NCI-H1048 (cell line): ENCODE measurements at regions not wholly inside any gene's neighbourhood (a gene's known extent, or its start where the extent isn't known, plus 50 kb on each side); places are given as distances from the start of the nearest gene placed in this dataset.

Experiments used
- DNase-seq: peaks from one replicate; lab custom pipeline; 2025; lab: John Stamatoyannopoulos, UW

GRCh38 chr5:39605145-39605544 is 180.4 kb upstream of the DAB2 start:
- no peak for DNase-seq

GRCh38 chr5:39604491-39604890 is 179.7 kb upstream of the DAB2 start:
- no peak for DNase-seq

GRCh38 chr5:39599721-39600431 is 175.1 kb upstream of the DAB2 start:
- no peak for DNase-seq

GRCh38 chr5:39598661-39599248 is 174.0 kb upstream of the DAB2 start:
- DNase-seq, result no peak

GRCh38 chr5:39588179-39588578 is 163.4 kb upstream of the DAB2 start:
- no peak for DNase-seq

- DNase-seq, result no peak
Measured at GRCh38 chr5:39587675-39588074, 162.9 kb upstream of the DAB2 start.

- DNase-seq, result no peak
Measured at GRCh38 chr5:39586185-39586584, 161.4 kb upstream of the DAB2 start.

- DNase-seq, result no peak
Measured at GRCh38 chr5:39584927-39585326, 160.1 kb upstream of the DAB2 start.

GRCh38 chr5:39580702-39581453 is 156.1 kb upstream of the DAB2 start:
- DNase-seq, result no peak

- no peak for DNase-seq
Measured at GRCh38 chr5:39579750-39580149, 155.0 kb upstream of the DAB2 start.

- no peak for DNase-seq
Measured at GRCh38 chr5:39578887-39579497, 154.2 kb upstream of the DAB2 start.

- DNase-seq, result no peak
Measured at GRCh38 chr5:39577529-39577928, 152.7 kb upstream of the DAB2 start.

GRCh38 chr5:39570403-39571027 is 145.7 kb upstream of the DAB2 start:
- no peak for DNase-seq

GRCh38 chr5:39569857-39570256 is 145.1 kb upstream of the DAB2 start:
- no peak for DNase-seq

GRCh38 chr5:39566891-39567290 is 142.1 kb upstream of the DAB2 start:
- DNase-seq, result no peak

GRCh38 chr5:39566029-39566428 is 141.2 kb upstream of the DAB2 start:
- no peak for DNase-seq

- DNase-seq, result no peak
Measured at GRCh38 chr5:39561421-39561820, 136.6 kb upstream of the DAB2 start.

GRCh38 chr5:39560726-39561125 is 135.9 kb upstream of the DAB2 start:
- DNase-seq, result no peak

- no peak for DNase-seq
Measured at GRCh38 chr5:39559923-39560322, 135.1 kb upstream of the DAB2 start.

GRCh38 chr5:39558541-39558940 is 133.8 kb upstream of the DAB2 start:
- no peak for DNase-seq

GRCh38 chr5:39555788-39556187 is 131.0 kb upstream of the DAB2 start:
- no peak for DNase-seq

GRCh38 chr5:39547553-39548154 is 122.9 kb upstream of the DAB2 start:
- DNase-seq, result peak; percentile 55
